ENCODE measurements at regions not wholly inside any gene's neighbourhood (a gene's known extent, or its start where the extent isn't known, plus 50 kb on each side); places are given as distances from the start of the nearest gene placed in this dataset.

DNA sequence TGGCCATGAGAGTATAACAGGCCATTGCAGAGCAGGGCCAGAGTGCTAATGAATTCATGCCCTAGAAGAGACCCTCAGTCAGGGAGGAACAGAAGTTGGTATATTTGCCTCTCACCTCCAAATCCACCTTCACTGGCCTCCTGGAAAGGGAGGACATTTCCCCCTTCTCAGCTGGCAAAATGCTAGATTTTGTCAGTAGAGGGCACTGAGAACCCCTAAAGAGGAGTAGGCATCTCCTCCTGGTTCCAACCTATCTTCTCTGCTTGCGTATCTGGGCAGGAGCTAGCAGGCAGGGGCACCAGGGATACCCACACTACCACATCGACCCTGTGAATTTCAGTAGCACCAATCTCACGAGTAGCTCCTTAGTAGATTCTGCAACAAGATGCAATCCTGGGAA is 79.8 kb upstream of the GHITM start:
- Histone ChIP-seq H3K4me2 (ENCODE audit: low read length) (no peak overlapping the region), H2AFZ (ENCODE audit: low read length) (no peak overlapping the region), H4K20me1 (ENCODE audit: insufficient read depth, low read length) (no peaks in the 10 kb centered on the region), H3K4me1 (ENCODE audit: insufficient read depth, low read length, severe bottlenecking) (no peaks in the 10 kb centered on the region), H3K9me3 (ENCODE audit: low read length) (no peaks in the 10 kb centered on the region), H3K36me3 (ENCODE audit: insufficient read depth, low read length) (no peaks in the 10 kb centered on the region), H3K79me2 (ENCODE audit: insufficient read depth, low read length) (no peaks in the 10 kb centered on the region), H3K27ac (ENCODE audit: low read depth, low read length, poor library complexity, severe bottlenecking) (no peak overlapping the region), H3K27me3 (ENCODE audit: insufficient read depth, low read length) (no peaks in the 10 kb centered on the region; the same call in 1 of the 2 replicates), H3K9me2 (ENCODE audit: low read depth, low read length) (no peaks in the 10 kb centered on the region), H3K9ac (ENCODE audit: low read length) (no peak overlapping the region), H3F3A (ENCODE audit: insufficient read depth, low read length) (no peaks in the 10 kb centered on the region), H3K4me3 (ENCODE audit: low read depth, low read length, poor library complexity, severe bottlenecking) (no peak overlapping the region)
- TF ChIP-seq, protein P1, sequence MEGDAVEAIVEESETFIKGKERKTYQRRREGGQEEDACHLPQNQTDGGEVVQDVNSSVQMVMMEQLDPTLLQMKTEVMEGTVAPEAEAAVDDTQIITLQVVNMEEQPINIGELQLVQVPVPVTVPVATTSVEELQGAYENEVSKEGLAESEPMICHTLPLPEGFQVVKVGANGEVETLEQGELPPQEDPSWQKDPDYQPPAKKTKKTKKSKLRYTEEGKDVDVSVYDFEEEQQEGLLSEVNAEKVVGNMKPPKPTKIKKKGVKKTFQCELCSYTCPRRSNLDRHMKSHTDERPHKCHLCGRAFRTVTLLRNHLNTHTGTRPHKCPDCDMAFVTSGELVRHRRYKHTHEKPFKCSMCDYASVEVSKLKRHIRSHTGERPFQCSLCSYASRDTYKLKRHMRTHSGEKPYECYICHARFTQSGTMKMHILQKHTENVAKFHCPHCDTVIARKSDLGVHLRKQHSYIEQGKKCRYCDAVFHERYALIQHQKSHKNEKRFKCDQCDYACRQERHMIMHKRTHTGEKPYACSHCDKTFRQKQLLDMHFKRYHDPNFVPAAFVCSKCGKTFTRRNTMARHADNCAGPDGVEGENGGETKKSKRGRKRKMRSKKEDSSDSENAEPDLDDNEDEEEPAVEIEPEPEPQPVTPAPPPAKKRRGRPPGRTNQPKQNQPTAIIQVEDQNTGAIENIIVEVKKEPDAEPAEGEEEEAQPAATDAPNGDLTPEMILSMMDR (IDR thresholded peaks at IDR 0.05; ENCODE audit: low read length): peak; percentile 24; the same call in 1 of the 2 replicates
- TF ChIP-seq EZH2 (IDR thresholded peaks at IDR 0.05; ENCODE audit: borderline replicate concordance, low read length): no peak

GRCh38 chr10:84063440-84063839 is 75.9 kb upstream of the GHITM start:
- H2AFZ ChIP-seq (ENCODE audit: low read length): no peak overlapping the region
- H3K4me1 ChIP-seq (ENCODE audit: insufficient read depth, low read length, severe bottlenecking): no peaks in the 10 kb centered on the region
- H3K9ac ChIP-seq (ENCODE audit: low read length): no peak overlapping the region
- no peaks in the 10 kb centered on the region for H3K79me2 ChIP-seq (ENCODE audit: insufficient read depth, low read length)
- TF ChIP-seq EZH2 (IDR thresholded peaks at IDR 0.05; ENCODE audit: borderline replicate concordance, low read length): no peak
- TF ChIP-seq, protein P1 (IDR thresholded peaks at IDR 0.05; ENCODE audit: low read length): no peak
- H3K9me3 ChIP-seq (ENCODE audit: low read length): no peaks in the 10 kb centered on the region
- no peaks in the 10 kb centered on the region for H3F3A ChIP-seq (ENCODE audit: insufficient read depth, low read length)
- no peak overlapping the region for H3K27ac ChIP-seq (ENCODE audit: low read depth, low read length, poor library complexity, severe bottlenecking)
- no peaks in the 10 kb centered on the region for H4K20me1 ChIP-seq (ENCODE audit: insufficient read depth, low read length)
- no peaks in the 10 kb centered on the region for H3K9me2 ChIP-seq (ENCODE audit: low read depth, low read length)
- H3K4me3 ChIP-seq (ENCODE audit: low read depth, low read length, poor library complexity, severe bottlenecking): no peak overlapping the region
- no peaks in the 10 kb centered on the region; the same call in 1 of the 2 replicates for H3K27me3 ChIP-seq (ENCODE audit: insufficient read depth, low read length)
- H3K4me2 ChIP-seq (ENCODE audit: low read length): no peak overlapping the region
- no peaks in the 10 kb centered on the region for H3K36me3 ChIP-seq (ENCODE audit: insufficient read depth, low read length)

DNA sequence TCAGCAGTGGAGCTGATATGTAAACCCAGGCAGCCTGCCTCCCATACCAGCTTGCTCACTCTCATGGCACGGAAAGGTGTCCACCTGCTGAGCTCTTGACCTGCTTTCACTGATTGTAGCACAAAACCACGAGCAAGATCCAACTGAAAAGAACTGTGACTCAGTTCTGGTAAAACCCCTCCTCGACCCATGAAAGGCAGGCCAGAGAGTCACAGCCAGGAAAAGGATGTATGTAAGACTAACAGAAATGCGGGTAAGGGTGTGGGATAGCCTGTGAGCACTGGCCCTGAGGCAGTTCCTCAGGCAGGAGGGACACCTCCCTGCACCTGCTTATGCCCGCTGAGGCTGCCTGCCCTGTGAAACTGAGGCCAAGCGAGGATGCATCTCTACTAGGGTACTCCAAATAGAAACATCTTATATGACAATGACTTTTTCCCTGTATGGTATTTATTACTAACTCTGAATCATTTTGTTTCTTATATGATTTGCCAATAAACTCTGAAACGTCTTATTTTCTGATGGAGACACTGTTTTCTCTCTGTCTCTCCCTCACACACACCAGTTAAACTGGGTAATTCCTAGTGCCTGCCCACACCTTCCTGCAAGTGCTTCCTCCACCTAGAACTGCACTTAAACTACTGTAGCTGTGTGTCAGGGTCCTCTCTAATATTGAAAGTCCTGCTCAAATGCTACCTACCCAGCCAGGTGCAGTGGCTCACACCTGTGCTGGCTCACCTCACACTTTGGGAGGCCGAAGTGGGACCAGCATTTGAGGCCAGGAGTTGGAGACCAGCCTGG is 73.3 kb upstream of the GHITM start:
- H2AFZ ChIP-seq (ENCODE audit: low read length): no peak overlapping the region
- H3K36me3 ChIP-seq (ENCODE audit: insufficient read depth, low read length): no peaks in the 10 kb centered on the region
- no peaks in the 10 kb centered on the region for H4K20me1 ChIP-seq (ENCODE audit: insufficient read depth, low read length)
- H3K4me3 ChIP-seq (ENCODE audit: low read depth, low read length, poor library complexity, severe bottlenecking): no peak overlapping the region
- no peaks in the 10 kb centered on the region for H3K79me2 ChIP-seq (ENCODE audit: insufficient read depth, low read length)
- no peaks in the 10 kb centered on the region for H3K9me3 ChIP-seq (ENCODE audit: low read length)
- no peaks in the 10 kb centered on the region for H3K27me3 ChIP-seq (ENCODE audit: insufficient read depth, low read length)
- no peaks in the 10 kb centered on the region for H3K9me2 ChIP-seq (ENCODE audit: low read depth, low read length)
- TF ChIP-seq, protein P1 (IDR thresholded peaks at IDR 0.05; ENCODE audit: low read length): no peak
- no peak for TF ChIP-seq EZH2 (IDR thresholded peaks at IDR 0.05; ENCODE audit: borderline replicate concordance, low read length)
- no peaks in the 10 kb centered on the region for H3F3A ChIP-seq (ENCODE audit: insufficient read depth, low read length)
- H3K4me1 ChIP-seq (ENCODE audit: insufficient read depth, low read length, severe bottlenecking): no peaks in the 10 kb centered on the region
- no peak overlapping the region for H3K27ac ChIP-seq (ENCODE audit: low read depth, low read length, poor library complexity, severe bottlenecking)
- H3K9ac ChIP-seq (ENCODE audit: low read length): no peak overlapping the region
- H3K4me2 ChIP-seq (ENCODE audit: low read length): no peak overlapping the region

Data from OCI-LY1 (cell line).